Anterior cingulate cortex (tissue), 58 donors: ENCODE measurements at regions not wholly inside any gene's neighbourhood (a gene's known extent, or its start where the extent isn't known, plus 50 kb on each side); places are given as distances from the start of the nearest gene placed in this dataset.
"Not testable (repeated sequence)": the region's sequence is repeated elsewhere in the genome, so short reads cannot be mapped to it uniquely, and the experiment has no call there.

Source experiments
- DNase-seq, 58 donors: peaks; one replicate each; lab custom pipeline; 2025; lab: John Stamatoyannopoulos, UW

- no peak for DNase-seq
Observed at GRCh38 chr6:112457886-112458285, 110.8 kb downstream of the RFPL4B start.

GRCh38 chr6:112459758-112460304 is 112.7 kb downstream of the RFPL4B start:
- no peak for DNase-seq

- no peak for DNase-seq
Observed at GRCh38 chr6:112464901-112465665, 118.0 kb downstream of the RFPL4B start.

- no peak for DNase-seq
Observed at GRCh38 chr6:112466373-112467151, 119.4 kb downstream of the RFPL4B start.

DNA sequence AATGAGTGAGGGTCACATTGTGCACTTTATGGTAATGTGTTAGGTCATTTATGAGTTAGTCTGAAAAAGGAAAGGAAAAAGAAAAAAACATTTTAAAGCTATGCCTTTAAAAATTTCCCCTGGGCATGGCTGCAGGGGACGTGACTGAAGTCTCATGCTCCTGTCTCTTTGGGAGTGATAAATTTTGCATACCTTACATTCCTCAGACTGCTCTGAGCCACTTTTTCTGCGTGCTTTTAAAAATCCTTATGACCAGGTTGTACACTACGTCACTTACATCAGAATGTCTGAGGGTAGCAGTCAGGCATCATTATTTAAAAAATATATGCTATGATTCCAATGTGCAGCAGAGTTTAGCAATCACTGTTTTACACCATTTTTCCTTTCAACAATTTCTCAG is 121.2 kb downstream of the RFPL4B start:
- DNase-seq: no peak

DNA sequence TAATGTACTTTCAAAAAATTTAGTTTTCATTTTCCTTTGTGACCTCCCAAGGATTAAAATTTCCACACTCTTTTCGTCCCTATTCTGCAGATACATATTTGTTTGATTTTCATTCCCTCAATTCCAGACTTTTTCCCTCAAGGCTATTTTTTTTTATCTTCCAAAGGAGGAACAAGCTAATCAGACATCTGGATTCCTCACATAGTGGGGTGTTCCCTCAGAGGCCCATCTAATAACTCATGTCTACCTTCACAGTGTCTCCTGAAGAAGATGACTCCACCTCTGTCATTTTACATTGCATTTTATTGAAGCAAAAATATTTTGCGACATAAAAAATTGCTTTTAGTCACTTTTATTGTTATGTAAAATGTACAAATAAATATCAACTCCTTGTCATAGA is 122.2 kb downstream of the RFPL4B start:
- no peak for DNase-seq

GRCh38 chr6:112470376-112470775 is 123.2 kb downstream of the RFPL4B start:
- no peak for DNase-seq

DNA sequence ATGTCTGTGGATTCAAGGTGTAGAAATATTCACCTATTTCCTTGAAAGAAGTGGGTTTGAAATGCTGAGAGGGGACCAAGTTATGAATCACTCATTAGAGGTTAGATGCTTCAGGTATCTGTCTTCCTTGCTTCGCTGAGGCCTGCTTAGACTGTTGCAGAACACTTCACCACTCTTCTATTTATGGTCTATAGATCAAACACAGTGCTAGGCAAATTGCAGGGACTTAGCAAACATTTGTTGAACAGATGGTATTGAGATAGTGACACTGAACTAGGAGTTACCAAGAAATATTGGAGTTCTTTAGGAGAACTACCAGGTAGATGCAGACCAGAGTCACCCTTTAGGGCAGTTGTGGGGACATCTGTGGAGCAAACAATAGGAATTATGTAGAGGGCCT is 123.8 kb downstream of the RFPL4B start:
- no peak for DNase-seq

- no peak for DNase-seq
Observed at GRCh38 chr6:112475083-112475482, 128.0 kb downstream of the RFPL4B start.

GRCh38 chr6:112477125-112477524 is 130.0 kb downstream of the RFPL4B start:
- DNase-seq: no peak

DNA sequence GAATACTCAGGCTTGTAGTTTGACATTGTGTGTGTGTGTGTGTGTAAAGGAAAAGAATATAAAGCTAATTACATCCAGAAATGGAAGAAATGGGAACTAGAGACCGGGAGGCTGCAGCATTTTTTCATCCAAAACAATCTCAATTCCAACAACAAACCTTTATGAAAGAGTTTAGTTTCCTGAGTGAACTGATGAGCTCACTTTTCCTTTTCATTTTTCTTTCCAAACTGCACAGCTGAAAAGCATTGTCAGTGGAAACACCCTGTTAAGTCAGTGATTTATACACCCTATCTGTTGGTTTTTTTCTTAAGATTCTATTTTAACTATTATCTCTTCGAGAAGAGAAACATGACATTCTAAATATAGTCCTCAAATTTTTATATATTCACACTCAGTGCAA is 130.9 kb downstream of the RFPL4B start:
- DNase-seq: no peak

DNA sequence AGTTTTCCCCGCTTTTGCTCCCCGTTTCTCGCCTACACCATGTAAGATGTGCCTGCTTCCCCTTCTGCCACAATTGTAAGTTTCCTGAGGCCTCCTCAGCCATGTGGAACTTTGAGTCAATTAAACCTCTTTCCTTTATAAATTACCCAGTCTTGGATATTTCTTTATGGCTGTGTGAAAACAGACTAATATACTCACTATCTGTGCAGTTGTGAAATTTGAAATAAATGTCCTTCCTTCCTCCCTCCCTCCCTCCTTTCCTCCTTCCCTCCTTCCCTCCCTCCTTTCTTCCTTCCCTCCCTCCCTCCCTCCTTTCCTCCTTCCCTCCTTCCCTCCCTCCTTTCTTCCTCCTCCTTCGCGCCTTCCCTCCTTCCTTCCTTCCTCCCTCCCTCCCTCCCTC is 132.8 kb downstream of the RFPL4B start:
- DNase-seq: not testable (repeated sequence)

- DNase-seq: no peak
Observed at GRCh38 chr6:112480553-112480952, 133.4 kb downstream of the RFPL4B start.

- DNase-seq: no peak
Observed at GRCh38 chr6:112481211-112481610, 134.1 kb downstream of the RFPL4B start.

DNA sequence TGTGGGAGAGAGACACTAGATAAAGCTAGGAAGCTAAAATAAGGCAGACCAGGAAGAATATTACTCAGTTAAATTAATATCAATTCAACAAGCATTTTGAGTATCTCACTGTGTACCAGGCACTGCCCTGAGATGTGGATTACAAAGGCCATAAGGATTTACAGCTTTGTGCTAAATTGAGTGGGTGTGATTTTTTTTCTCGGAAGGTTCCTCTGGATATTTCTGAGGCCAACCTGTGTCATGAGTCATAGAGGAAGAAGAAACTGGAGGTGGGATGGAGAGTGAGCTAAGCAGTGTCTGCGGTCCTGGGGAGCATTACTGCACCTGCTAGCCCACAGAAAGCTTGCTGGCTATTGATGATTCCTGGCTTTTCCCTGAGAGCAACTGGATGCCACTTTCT is 135.2 kb downstream of the RFPL4B start:
- no peak for DNase-seq

- no peak for DNase-seq
Observed at GRCh38 chr6:112485120-112485826, 138.1 kb downstream of the RFPL4B start.

- no peak for DNase-seq
Observed at GRCh38 chr6:112485827-112486212, 138.7 kb downstream of the RFPL4B start.

DNA sequence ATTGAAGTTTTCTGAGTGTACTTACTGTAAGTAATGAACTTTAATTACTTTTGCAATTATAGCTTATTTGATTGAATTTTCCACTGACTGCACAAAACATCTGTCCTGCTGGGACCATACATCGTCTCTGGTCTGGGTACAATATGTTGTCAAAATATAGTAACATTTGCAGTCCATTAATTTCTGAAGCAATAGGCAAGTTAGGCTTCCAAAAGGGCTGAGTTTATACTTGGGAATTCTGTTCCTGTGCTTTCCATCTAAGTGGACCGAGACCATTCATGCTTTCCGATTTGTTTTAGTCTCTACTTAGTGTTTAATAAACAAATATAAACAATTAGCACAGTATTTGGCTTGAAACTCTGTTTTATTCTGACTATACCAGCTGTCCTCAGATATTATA is 139.3 kb downstream of the RFPL4B start:
- no peak for DNase-seq

DNA sequence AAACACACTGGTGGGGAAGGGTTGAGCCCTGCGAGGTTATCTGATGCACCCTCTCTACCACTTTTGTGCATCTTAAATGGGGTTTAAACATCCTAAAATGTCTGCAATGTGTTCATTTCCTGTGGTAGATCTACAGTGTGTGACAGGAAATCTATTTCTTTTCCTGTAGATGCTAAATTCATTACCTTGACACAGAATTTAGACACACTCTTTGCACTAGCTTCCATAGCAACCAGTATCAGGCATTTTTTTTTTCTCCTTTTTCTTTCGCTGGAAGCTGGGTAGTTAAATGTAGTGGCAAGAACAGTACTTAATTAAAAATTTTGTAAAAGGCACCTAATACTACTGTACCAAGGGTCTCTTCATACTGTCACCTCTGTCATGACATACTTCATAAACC is 141.1 kb downstream of the RFPL4B start:
- DNase-seq: no peak

GRCh38 chr6:112501705-112502104 is 154.6 kb downstream of the RFPL4B start:
- DNase-seq: peak in 54 of 58 donors; percentile 6 to 85 (median 52)
